Gastrocnemius medialis (tissue), 4 donors: ENCODE measurements at regions not wholly inside any gene's neighbourhood (a gene's known extent, or its start where the extent isn't known, plus 50 kb on each side); places are given as distances from the start of the nearest gene placed in this dataset.

Experiments used
- ATAC-seq, 2 donors: fragments of 150-250 bp; one replicate each; pipeline ENCODE4 v1.9.1; 2016
- DNase-seq, 2 donors: peaks; one replicate each; pipeline ENCODE4 v3.0.0-alpha.2; 2019
- H3K27ac ChIP-seq, 4 donors: fragments of 200-600 bp; sonication (generic); 1 replicate in 1 of 4; 2 replicates in 3 of 4; pipeline ENCODE4 v1.5.1; 2016 to 2018; ENCODE audit warnings: mild to moderate bottlenecking in 2 of 4, moderate library complexity in 1 of 4
- H3K27me3 ChIP-seq, 3 donors: fragments of 200-600 bp; sonication (generic) in 2 of 3; 1 replicate in 1 of 3; 2 replicates in 2 of 3; pipeline versions ENCODE4 v1.5.1 to v1.6.0; 2016 to 2019; ENCODE audit warnings: mild to moderate bottlenecking in 1 of 3, moderate library complexity in 1 of 3
- H3K36me3 ChIP-seq, 2 donors: fragments of 200-600 bp; sonication (generic) in 1 of 2; one replicate each; pipeline ENCODE4 v1.5.1; 2017 to 2018
- H3K4me1 ChIP-seq, 2 donors: fragments of 200-600 bp; sonication (generic) in 1 of 2; one replicate each; pipeline ENCODE4 v1.5.1; 2016 to 2017; ENCODE audit warnings: mild to moderate bottlenecking in 2 of 2
- H3K4me3 ChIP-seq, 4 donors: fragments of 200-600 bp; sonication (generic) in 3 of 4; 1 replicate in 1 of 4; 2 replicates in 3 of 4; pipeline ENCODE4 v1.5.1; 2016 to 2019; ENCODE audit warnings: mild to moderate bottlenecking in 2 of 4
- H3K9me3 ChIP-seq, 3 donors: fragments of 200-600 bp; sonication (generic) in 2 of 3; 1 replicate in 1 of 3; 2 replicates in 2 of 3; pipeline ENCODE4 v1.5.1; 2016 to 2019
- CTCF ChIP-seq, 5 experiments: fragments of 450-650 bp in 3 of 5; fragments of 200-600 bp in 2 of 5; sonication (generic) in 2 of 5; IDR thresholded peaks in 4 of 5; conservative IDR thresholded peaks in 1 of 5; 1 replicate in 4 of 5; 2 replicates in 1 of 5; pipeline ENCODE4 v1.5.1; 2016 to 2019; ENCODE audit warnings: antibody characterized with exemption in 5 of 5, mild to moderate bottlenecking in 3 of 5, moderate library complexity in 3 of 5
- POLR2A ChIP-seq, 2 donors: fragments of 450-650 bp; IDR thresholded peaks; one replicate each; pipeline ENCODE4 v1.6.1; 2017; ENCODE audit warnings: antibody characterized with exemption in 2 of 2, mild to moderate bottlenecking in 2 of 2, moderate library complexity in 2 of 2
- in situ Hi-C, 4 donors: fragments of 200-750 bp; cut with MboI; loops; one replicate each; pipeline versions ENCODE4 v1.15.0 to v1.8.0; 2017; ENCODE audit warnings: low sequenced_read_pairs in 4 of 4
- intact Hi-C: fragments of 100-400 bp; cut with DNase I; formaldehyde crosslinking; loops from one replicate; pipeline ENCODE4 v1.15.1; 2023; ENCODE audit warnings: low total_unique reads

- H3K27ac ChIP-seq, result no peak overlapping the region
- in situ Hi-C loops (no loop called here), intact Hi-C loops (no loop called here)
- TF ChIP-seq CTCF (IDR thresholded peaks at IDR 0.05 in 4 of 5, conservative IDR thresholded peaks at IDR 0.05 in 1 of 5) (no peak), POLR2A (IDR thresholded peaks at IDR 0.05) (no peak)
- no peak overlapping the region for H3K4me3 ChIP-seq
- H3K9me3 ChIP-seq, result peaks cover 0 to 2% (median 0%) of the 10 kb centered on the region in 3 donors
- H3K4me1 ChIP-seq, result no peaks in the 10 kb centered on the region
- H3K36me3 ChIP-seq, result no peaks in the 10 kb centered on the region
- H3K27me3 ChIP-seq, result no peaks in the 10 kb centered on the region
- ATAC-seq (no peak), DNase-seq (no peak)
These were observed 60.0 kb upstream of the SPRY2 start for GRCh38 chr13:80400865-80401426.

- H3K4me1 ChIP-seq, result no peaks in the 10 kb centered on the region
- H3K4me3 ChIP-seq, result no peak overlapping the region
- no peak overlapping the region for H3K27ac ChIP-seq
- H3K9me3 ChIP-seq, result peaks cover 0 to 2% (median 0%) of the 10 kb centered on the region in 3 donors
- H3K27me3 ChIP-seq, result no peaks in the 10 kb centered on the region
- in situ Hi-C loops, result no loop called here
- H3K36me3 ChIP-seq, result no peaks in the 10 kb centered on the region
- intact Hi-C loops, result no loop called here
- DNase-seq (no peak), ATAC-seq (no peak)
- no peak for TF ChIP-seq CTCF (IDR thresholded peaks at IDR 0.05 in 4 of 5, conservative IDR thresholded peaks at IDR 0.05 in 1 of 5)
- TF ChIP-seq POLR2A (IDR thresholded peaks at IDR 0.05), result no peak
These were observed 59.4 kb upstream of the SPRY2 start for GRCh38 chr13:80400164-80400864.

GRCh38 chr13:80399340-80400163 is 58.6 kb upstream of the SPRY2 start:
- no peaks in the 10 kb centered on the region for H3K27me3 ChIP-seq
- peaks cover 0 to 2% (median 0%) of the 10 kb centered on the region in 3 donors for H3K9me3 ChIP-seq
- in situ Hi-C loops, result no loop called here
- no peaks in the 10 kb centered on the region for H3K4me1 ChIP-seq
- no peak overlapping the region for H3K4me3 ChIP-seq
- intact Hi-C loops, result no loop called here
- TF ChIP-seq POLR2A (IDR thresholded peaks at IDR 0.05) (no peak), CTCF (IDR thresholded peaks at IDR 0.05 in 4 of 5, conservative IDR thresholded peaks at IDR 0.05 in 1 of 5) (no peak)
- DNase-seq (no peak), ATAC-seq (no peak)
- H3K36me3 ChIP-seq, result no peaks in the 10 kb centered on the region
- no peak overlapping the region for H3K27ac ChIP-seq
